A549 (cell line): ENCODE measurements at regions not wholly inside any gene's neighbourhood (a gene's known extent, or its start where the extent isn't known, plus 50 kb on each side); places are given as distances from the start of the nearest gene placed in this dataset.

ENCODE experiments used
- ATAC-seq, 2 experiments: fragments of 200-7000 bp in 1 of 2; fragments of >200 bp in 1 of 2; cut with Nextera tagmentation in 1 of 2; cut with Tn5 transposase in 1 of 2; 3 replicates each; pipeline versions ENCODE4 v1.8.0 to v1.9.1; 2018 to 2020; ENCODE audit warnings: mild to moderate bottlenecking in 1 of 2, moderate library complexity in 1 of 2
- CTCF ChIA-PET: fragments of 300-600 bp; sonication (Branson Sonifier 250); formaldehyde crosslinking; extraction: SDS; loops from one replicate; lab custom pipeline; 2021; ENCODE audit warnings: antibody characterized with exemption, inconsistent platforms; lab: Yijun Ruan, JAX
- POLR2A ChIA-PET: fragments of 350-600 bp; formaldehyde crosslinking; extraction: SDS; loops from one replicate; lab custom pipeline; 2021; ENCODE audit warnings: antibody characterized with exemption, inconsistent platforms; lab: Yijun Ruan, JAX
- DNase-seq, 2 experiments: peaks; one replicate each; pipeline versions ENCODE4 v3.0.0 to v3.0.0-alpha.2; 2011 to 2016; ENCODE audit warnings: low read depth in 1 of 2, low spot score in 1 of 2
- FAIRE-seq: peaks from 2 replicates; lab custom pipeline; 2011; peaks lifted over from hg19 to GRCh38; lab: Jason Lieb, UNC
- H3K27ac ChIP-seq, 2 experiments: fragments of >200 bp; sonication (Bioruptor Twin); formaldehyde crosslinking; 3 replicates each; pipeline ENCODE4 v1.5.1; 2016 to 2017
- H3K4me1 ChIP-seq: fragments of >200 bp; sonication (Bioruptor Twin); formaldehyde crosslinking; 3 replicates; pipeline ENCODE4 v1.6.1; 2016
- H3K4me2 ChIP-seq: fragments of >200 bp; sonication (Bioruptor Twin); formaldehyde crosslinking; 3 replicates; pipeline ENCODE4 v1.6.1; 2016
- H3K4me3 ChIP-seq: fragments of >200 bp; sonication (Bioruptor Twin); formaldehyde crosslinking; 3 replicates; pipeline ENCODE4 v1.5.1; 2016
- H3K9me3 ChIP-seq: fragments of >200 bp; sonication (Bioruptor Twin); formaldehyde crosslinking; 3 replicates; pipeline ENCODE4 v1.6.1; 2016
- CEBPB ChIP-seq, 2 experiments: fragments of >200 bp in 1 of 2; sonication (Bioruptor Twin) in 1 of 2; formaldehyde crosslinking in 1 of 2; IDR thresholded peaks; 2 replicates each; pipeline ENCODE4 v1.6.1; 2012 to 2016
- CHD2 ChIP-seq: fragments of 150-350 bp; IDR thresholded peaks from 2 replicates; pipeline ENCODE4 v1.6.1; 2014; ENCODE audit warnings: low read length; ENCODE audit not compliant: partially characterized antibody
- E2F6 ChIP-seq: IDR thresholded peaks from 2 replicates; pipeline ENCODE4 v1.6.1; 2012; ENCODE audit warnings: low read depth, borderline replicate concordance
- EHF ChIP-seq: fragments of 250-450 bp; sonication (Bioruptor Pico); IDR thresholded peaks from 2 replicates; pipeline ENCODE4 v1.5.0; 2020; ENCODE audit warnings: mild to moderate bottlenecking
- ELK1 ChIP-seq: fragments of 150-350 bp; IDR thresholded peaks from 2 replicates; pipeline ENCODE4 v1.6.1; 2014; ENCODE audit warnings: low read depth, mild to moderate bottlenecking, low read length
- ESRRA ChIP-seq: fragments of 150-350 bp; IDR thresholded peaks from 2 replicates; pipeline ENCODE4 v1.6.1; 2014; ENCODE audit warnings: mild to moderate bottlenecking, low read length, borderline replicate concordance
- FOSB ChIP-seq: fragments of 250-450 bp; sonication (Bioruptor Pico); IDR thresholded peaks from 2 replicates; pipeline ENCODE4 v1.5.0; 2020; ENCODE audit warnings: mild to moderate bottlenecking, moderate library complexity
- FOXS1 ChIP-seq: fragments of 250-450 bp; sonication (Bioruptor Pico); IDR thresholded peaks from 2 replicates; pipeline ENCODE4 v1.5.0; 2020; ENCODE audit warnings: mild to moderate bottlenecking, moderate library complexity
- GATA3 ChIP-seq: IDR thresholded peaks from 2 replicates; pipeline ENCODE4 v1.6.1; 2012; ENCODE audit warnings: borderline replicate concordance
- HDAC2 ChIP-seq: fragments of 200-600 bp; sonication (generic); IDR thresholded peaks from 2 replicates; pipeline ENCODE4 v1.6.1; 2016
- HES2 ChIP-seq: fragments of >200 bp; sonication (Bioruptor Twin); formaldehyde crosslinking; IDR thresholded peaks from 2 replicates; pipeline ENCODE4 v1.6.1; 2016
- HEYL ChIP-seq: fragments of 250-450 bp; sonication (Bioruptor Pico); IDR thresholded peaks from 2 replicates; pipeline ENCODE4 v1.8.0; 2021; ENCODE audit warnings: mild to moderate bottlenecking, moderate library complexity
- HOXB13 ChIP-seq: fragments of 250-450 bp; sonication (Bioruptor Pico); IDR thresholded peaks from 2 replicates; pipeline ENCODE4 v1.5.0; 2020; ENCODE audit warnings: low read depth, mild to moderate bottlenecking, moderate library complexity
- JUN ChIP-seq, 2 experiments: fragments of >200 bp; sonication (Bioruptor Twin); formaldehyde crosslinking; IDR thresholded peaks; 2 replicates in 1 of 2; 3 replicates in 1 of 2; pipeline ENCODE4 v1.6.1; 2016 to 2017
- MAFK ChIP-seq: fragments of 450-650 bp; IDR thresholded peaks from 2 replicates; pipeline ENCODE4 v1.6.1; 2014; ENCODE audit not compliant: partially characterized antibody
- MAZ ChIP-seq: fragments of 150-350 bp; IDR thresholded peaks from 2 replicates; pipeline ENCODE4 v1.6.1; 2014; ENCODE audit warnings: antibody characterized with exemption, low read depth, low read length, borderline replicate concordance
- NFE2L2 ChIP-seq: fragments of 150-350 bp; conservative IDR thresholded peaks from 2 replicates; pipeline ENCODE4 v1.6.1; 2014; ENCODE audit warnings: low read length
- NPAS2 ChIP-seq: fragments of 250-450 bp; sonication (Bioruptor Pico); IDR thresholded peaks from 2 replicates; pipeline ENCODE4 v1.8.0; 2022; ENCODE audit warnings: mild to moderate bottlenecking, moderate library complexity, borderline replicate concordance
- PHF8 ChIP-seq: fragments of 200-600 bp; sonication (generic); IDR thresholded peaks from 2 replicates; pipeline ENCODE4 v1.6.1; 2016; ENCODE audit warnings: low read depth, mild to moderate bottlenecking, antibody characterized with exemption, moderate library complexity, borderline replicate concordance
- POLR2AphosphoS2 ChIP-seq: conservative IDR thresholded peaks from 2 replicates; pipeline ENCODE4 v1.6.1; 2012; ENCODE audit warnings: low read length, improper control_type of control experiment, inconsistent platforms
- RARB ChIP-seq: fragments of 250-450 bp; sonication (Bioruptor Pico); IDR thresholded peaks from 2 replicates; pipeline ENCODE4 v1.8.0; 2021; ENCODE audit warnings: mild to moderate bottlenecking, moderate library complexity
- RCOR1 ChIP-seq: fragments of 150-350 bp; IDR thresholded peaks from 2 replicates; pipeline ENCODE4 v1.6.1; 2014; ENCODE audit warnings: antibody characterized with exemption, low read length, low read depth
- REST ChIP-seq: fragments of 200-600 bp; sonication (generic); IDR thresholded peaks from 2 replicates; pipeline ENCODE4 v1.6.1; 2016; ENCODE audit warnings: antibody characterized with exemption, mild to moderate bottlenecking, moderate library complexity
- SREBF2 ChIP-seq: fragments of 450-650 bp; IDR thresholded peaks from 2 replicates; pipeline ENCODE4 v1.6.1; 2014; ENCODE audit warnings: mild to moderate bottlenecking, moderate library complexity
- TFCP2L1 ChIP-seq: fragments of 250-450 bp; sonication (Bioruptor Pico); IDR thresholded peaks from 2 replicates; pipeline ENCODE4 v1.5.0; 2021; ENCODE audit warnings: mild to moderate bottlenecking
- TP53 ChIP-seq: fragments of 250-450 bp; sonication (Bioruptor Pico); IDR thresholded peaks from 2 replicates; pipeline ENCODE4 v1.5.0; 2021; ENCODE audit warnings: mild to moderate bottlenecking, moderate library complexity
- USF2 ChIP-seq: fragments of 450-650 bp; IDR thresholded peaks from 2 replicates; pipeline ENCODE4 v1.6.1; 2014; ENCODE audit warnings: antibody characterized with exemption
- ZNF302 ChIP-seq: fragments of 250-450 bp; sonication (Bioruptor Pico); IDR thresholded peaks from 2 replicates; pipeline ENCODE4 v1.9.0; 2021; ENCODE audit warnings: inconsistent platforms, mild to moderate bottlenecking, moderate library complexity
- WGBS: methylation state at CpG from one replicate; pipeline ENCODE4 v1.1.6; 2017; ENCODE audit errors: missing lambda C conversion rate; 5-methylcytosine and 5-hydroxymethylcytosine counted together

GRCh38 chr18:67644226-67644625 lies 127.7 kb upstream of the DSEL start:
- Histone ChIP-seq H3K9me3 (no peaks in the 10 kb centered on the region), H3K4me3 (no peak overlapping the region), H3K4me2 (no peak overlapping the region), H3K4me1 (no peaks in the 10 kb centered on the region), H3K27ac (no peak overlapping the region)
- DNase-seq (no peak), FAIRE-seq (no peak), ATAC-seq (no peak)
- 92% methylated on average over 2 of the region's 2 CpGs for WGBS
- TF ChIP-seq HES2 (no peak), TFCP2L1 (no peak), RCOR1 (no peak), HDAC2 (no peak), SREBF2 (no peak), FOSB (no peak), NFE2L2 (no peak), HEYL (CRISPR knock-in tag) (no peak), TP53 (CRISPR knock-in tag) (no peak), NPAS2 (CRISPR knock-in tag) (no peak), HOXB13 (CRISPR knock-in tag) (no peak), ESRRA (no peak), RARB (CRISPR knock-in tag) (no peak), REST (no peak), MAZ (no peak), EHF (CRISPR knock-in tag) (no peak), CEBPB (IDR thresholded peaks at IDR 0.05) (no peak), PHF8 (no peak), USF2 (no peak)
- POLR2A ChIA-PET: interaction anchor here (0.6 kb wide), 1 partner anchor 145 kb away, joined by 3 read pairs; no protein-coding TSS in a partner anchor
- CTCF ChIA-PET: no interaction called here

GRCh38 chr18:67639872-67640271 lies 123.4 kb upstream of the DSEL start:
- ATAC-seq (no peak), FAIRE-seq (no peak), DNase-seq (no peak)
- TF ChIP-seq MAFK (no peak), JUN (IDR thresholded peaks at IDR 0.05) (no peak), CHD2 (no peak), ESRRA (no peak), HES2 (no peak), PHF8 (no peak), EHF (CRISPR knock-in tag) (no peak), ZNF302 (CRISPR knock-in tag) (no peak), SREBF2 (no peak), USF2 (no peak), ELK1 (no peak), E2F6 (no peak), GATA3 (no peak), POLR2AphosphoS2 (no peak), FOXS1 (CRISPR knock-in tag) (no peak)
- 40% methylated on average over 2 of the region's 2 CpGs for WGBS
- POLR2A ChIA-PET: no interaction called here
- Histone ChIP-seq H3K9me3 (no peaks in the 10 kb centered on the region), H3K4me1 (no peaks in the 10 kb centered on the region), H3K27ac (no peak overlapping the region), H3K4me3 (no peak overlapping the region), H3K4me2 (no peak overlapping the region)
- CTCF ChIA-PET: no interaction called here
